HG03103 (cell line): ENCODE measurements at regions not wholly inside any gene's neighbourhood (a gene's known extent, or its start where the extent isn't known, plus 50 kb on each side); places are given as distances from the start of the nearest gene placed in this dataset.

ENCODE experiments used
- ATAC-seq: cut with Tn5 transposase; IDR thresholded peaks from one replicate; pipeline ENCODE4 v1.9.1; 2021; ENCODE audit warnings: low read depth; ENCODE audit not compliant: unreplicated experiment

GRCh38 chr2:160989778-160990177 is 170.4 kb upstream of the TANK start:
- no peak for ATAC-seq

GRCh38 chr2:160993654-160994061 is 166.6 kb upstream of the TANK start:
- no peak for ATAC-seq

- peak; percentile 96 for ATAC-seq
Measured at GRCh38 chr2:160994141-160995002, 165.9 kb upstream of the TANK start.

DNA sequence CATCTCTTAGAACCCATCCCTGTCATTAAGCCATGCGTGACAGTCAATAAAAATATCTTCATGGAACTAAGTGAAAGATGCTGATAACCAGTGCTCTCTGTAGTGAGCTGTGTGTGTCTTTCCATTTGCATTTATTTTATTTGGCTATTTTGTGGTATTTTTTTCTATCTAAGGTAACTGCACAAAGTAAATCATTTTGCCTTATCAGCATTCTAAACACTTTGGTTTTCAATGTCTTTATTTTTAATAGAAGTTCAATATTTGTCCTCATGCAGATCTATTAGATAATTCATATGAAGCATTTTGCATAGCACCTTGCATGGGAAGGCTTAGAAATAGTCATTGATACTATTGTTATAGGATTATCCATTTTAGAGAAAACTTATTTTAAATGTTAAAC is 163.6 kb upstream of the TANK start:
- ATAC-seq: no peak

- no peak for ATAC-seq
Measured at GRCh38 chr2:161004379-161004778, 155.8 kb upstream of the TANK start.

DNA sequence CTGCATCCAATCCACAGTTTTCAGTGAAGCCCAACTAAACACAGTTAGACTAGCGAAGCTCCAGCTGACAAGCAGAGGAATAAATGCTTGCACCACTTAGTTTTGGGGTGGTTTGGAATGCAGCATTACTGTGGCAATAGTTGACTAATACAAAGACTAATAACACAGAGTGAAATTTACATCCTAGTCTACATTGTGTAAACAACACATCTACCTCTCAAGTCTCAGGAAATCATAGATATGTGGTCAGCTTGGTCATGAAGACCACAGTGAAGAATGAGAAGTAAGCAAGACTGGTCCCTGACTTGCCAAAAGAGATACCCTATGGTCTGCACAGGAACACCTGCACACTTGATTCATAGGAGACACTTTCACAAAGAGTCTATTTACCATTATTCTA is 155.1 kb upstream of the TANK start:
- ATAC-seq: no peak

DNA sequence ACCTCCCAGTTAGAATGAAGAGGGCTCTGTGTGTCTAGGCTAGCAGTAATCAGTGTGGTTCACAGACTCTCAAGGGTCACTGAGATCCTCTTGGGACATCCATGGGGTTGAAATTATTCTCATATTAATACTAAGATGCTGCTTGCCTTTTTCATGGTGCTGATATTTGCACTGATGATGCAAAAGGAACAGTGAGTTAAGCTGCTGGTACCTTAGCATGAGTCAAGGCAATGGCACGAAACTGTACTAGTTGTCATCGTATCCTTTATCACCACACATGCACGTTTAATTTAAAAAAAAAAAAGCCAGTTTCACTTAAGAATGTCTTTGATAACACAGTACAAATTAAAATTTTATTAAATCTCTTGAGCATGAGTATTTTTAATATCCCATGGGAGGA is 151.9 kb upstream of the TANK start:
- ATAC-seq: no peak

DNA sequence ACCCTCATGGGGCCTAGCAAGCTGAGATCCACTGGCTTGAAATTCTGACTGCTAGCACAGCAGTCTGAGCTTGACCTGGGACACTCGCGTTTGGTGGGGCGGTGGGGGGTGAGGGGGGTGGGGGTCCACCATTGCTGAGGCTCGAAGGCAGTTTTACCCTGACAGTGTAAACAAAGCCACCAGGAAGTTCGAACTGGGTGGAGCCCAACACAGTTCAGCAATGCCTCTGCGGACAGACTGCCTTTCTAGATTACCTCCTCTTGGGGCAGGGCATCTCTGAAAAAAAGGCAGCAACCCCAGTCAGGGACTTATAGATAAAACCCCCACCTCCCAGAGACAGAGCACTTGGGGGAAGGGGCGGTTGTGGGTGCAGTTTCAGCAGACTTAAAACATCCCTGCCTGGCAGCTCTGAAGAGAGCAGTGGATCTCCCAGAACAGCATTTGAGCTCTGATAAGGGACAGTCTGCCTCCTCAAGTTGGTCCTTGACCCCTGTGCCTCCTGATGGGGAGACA is 149.7 kb upstream of the TANK start:
- no peak for ATAC-seq

DNA sequence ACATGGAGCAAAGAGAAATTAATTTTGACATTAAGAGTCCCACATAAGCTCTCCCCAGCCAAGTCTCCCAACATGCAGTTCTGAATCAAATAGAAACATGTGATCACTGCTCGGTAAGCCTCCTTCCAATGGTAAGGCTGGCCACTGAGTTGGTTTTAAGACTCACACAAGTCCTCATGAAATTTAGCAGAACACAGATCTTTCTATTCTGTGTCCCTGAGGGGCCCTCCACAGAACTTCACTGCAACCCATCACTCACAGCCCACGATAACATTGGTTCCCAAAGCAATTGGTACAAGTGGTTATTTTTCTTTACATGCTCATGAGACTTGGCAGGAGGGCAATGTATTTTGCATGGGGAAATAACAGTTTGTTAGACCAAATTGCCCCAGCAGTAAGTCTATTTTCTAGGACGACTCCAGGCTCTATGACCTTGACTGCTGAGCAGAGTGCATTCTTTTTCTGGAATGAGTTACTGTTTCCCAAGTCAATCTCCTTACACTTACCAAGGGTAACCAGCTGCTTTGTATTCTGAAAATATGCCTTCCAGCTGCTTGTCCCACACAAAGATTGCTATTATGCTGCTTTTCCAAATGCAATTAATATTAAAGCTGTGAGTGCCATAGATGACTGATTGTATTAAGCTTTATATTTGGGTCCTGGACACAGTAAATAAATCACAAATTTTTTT is 142.3 kb upstream of the TANK start:
- no peak for ATAC-seq

GRCh38 chr2:161019311-161019710 is 140.9 kb upstream of the TANK start:
- ATAC-seq: no peak

- ATAC-seq: no peak
Measured at GRCh38 chr2:161020437-161020836, 139.8 kb upstream of the TANK start.

- no peak for ATAC-seq
Measured at GRCh38 chr2:161028581-161028980, 131.6 kb upstream of the TANK start.

DNA sequence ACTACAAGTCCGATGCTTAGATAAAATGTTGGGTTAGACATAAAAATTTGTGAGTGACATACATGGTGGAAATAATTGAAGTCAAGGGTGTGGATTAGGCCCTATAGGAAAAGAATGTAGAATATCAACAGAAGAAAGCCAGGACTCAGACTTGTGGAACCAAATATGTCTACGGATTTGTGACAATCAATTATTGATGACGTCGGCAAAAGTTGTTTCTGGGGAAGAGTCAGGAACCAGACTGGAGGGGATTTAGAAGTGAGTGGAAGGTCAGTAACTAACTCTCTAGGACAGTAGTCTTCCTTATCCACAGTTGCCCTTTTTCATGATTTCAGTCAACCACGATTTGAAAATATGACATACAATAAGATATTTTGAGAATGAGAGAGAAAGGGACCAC is 130.9 kb upstream of the TANK start:
- no peak for ATAC-seq

- no peak for ATAC-seq
Measured at GRCh38 chr2:161030260-161031063, 129.8 kb upstream of the TANK start.

DNA sequence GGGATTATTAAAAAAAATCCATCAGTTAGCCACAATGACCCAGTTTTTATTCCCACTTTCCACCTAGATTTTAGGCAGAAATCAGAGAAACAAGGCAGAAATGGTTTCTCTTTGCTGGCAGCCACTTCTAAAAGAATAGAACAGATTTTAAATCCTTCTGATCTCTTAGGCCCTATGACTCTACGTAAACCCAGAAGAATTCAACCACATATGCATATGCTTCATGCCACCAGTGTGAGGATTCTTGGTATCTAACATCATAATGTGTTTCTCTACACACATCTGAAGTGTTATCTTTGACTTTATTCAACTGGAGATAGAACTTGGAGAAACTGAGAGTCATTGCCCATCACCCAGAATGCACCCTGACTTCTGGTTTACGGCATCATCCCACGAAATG is 128.7 kb upstream of the TANK start:
- no peak for ATAC-seq

DNA sequence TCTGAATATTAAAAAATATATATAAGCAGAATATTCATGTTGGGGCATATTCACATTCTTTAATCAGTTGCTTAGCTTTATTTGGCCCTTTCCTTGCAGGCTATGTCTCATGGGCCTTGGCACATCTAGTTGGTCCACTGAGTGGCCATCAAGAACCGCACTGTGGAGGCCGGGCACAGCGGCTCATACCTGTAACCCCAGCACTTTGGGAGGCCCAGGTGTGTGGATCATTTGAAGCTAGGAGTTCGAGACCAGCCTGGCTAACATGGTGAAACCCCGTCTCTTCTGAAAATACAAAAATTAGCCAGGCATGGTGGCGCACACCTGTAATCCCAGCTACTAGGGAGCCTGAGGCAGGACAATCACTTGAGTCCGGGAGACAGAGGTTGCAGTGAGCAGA is 127.6 kb upstream of the TANK start:
- ATAC-seq: no peak

DNA sequence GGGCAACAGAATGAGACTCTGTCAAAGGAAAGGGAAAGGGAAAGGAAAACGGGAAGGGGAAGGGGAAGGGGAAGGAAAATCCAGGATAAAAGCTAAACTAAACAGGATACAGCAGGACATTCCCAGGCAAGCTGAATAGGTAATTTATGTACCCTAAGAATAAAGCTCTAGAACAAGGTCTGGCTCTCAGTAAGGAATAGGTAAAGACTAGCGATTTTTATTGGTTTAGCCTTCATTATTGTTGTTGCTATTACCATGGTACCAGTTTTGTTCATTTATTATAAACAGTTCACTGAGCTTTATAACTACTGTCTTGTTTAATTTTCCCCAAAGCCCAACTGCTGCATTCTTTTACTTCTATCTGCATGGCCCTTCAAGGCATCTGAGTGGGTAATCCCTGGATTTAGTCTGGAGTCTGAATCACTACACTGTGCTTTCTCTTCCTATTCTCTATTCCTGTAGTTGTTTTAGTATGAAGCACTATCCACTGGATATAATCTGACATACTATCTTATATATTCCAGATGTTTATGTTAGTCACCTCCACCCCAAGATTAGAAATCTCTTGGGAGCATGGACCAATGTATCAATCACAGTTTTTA is 127.1 kb upstream of the TANK start:
- no peak for ATAC-seq

DNA sequence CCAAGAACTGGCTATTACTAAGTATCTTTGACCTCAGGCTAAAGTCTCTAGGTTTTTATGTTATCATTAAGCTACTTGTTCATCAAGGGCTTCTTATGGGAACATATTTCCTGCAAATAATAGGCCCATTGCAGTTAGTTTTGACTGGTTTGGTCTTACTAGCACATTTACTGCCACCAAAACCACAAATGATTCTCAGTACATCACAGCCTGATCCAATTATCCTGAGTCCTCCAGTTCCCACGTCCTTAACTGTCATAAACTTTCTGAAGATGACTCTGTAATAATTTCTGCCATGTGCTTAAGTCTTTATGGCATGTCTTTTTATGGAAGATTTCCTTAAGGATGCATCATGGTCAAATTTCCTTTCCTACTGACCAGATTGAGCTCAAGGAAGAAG is 123.3 kb upstream of the TANK start:
- ATAC-seq: no peak

DNA sequence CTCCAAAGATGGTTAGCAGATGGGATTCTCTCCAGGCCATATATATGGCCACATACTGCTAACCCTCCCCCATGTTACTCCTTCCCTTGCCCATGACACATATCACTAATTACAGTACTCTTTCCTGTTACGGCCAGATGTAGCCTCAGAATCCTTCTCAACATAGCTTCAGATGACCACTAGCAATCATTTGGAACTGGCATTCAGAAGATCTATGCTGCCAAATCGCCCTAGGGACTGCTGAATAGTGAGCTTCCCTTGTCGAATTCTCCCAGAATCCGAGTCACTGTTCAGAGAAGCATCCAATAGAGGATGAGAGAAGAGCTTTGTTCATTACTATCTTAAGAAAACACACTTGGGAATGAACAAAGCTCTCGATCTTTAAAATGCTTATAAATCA is 121.2 kb upstream of the TANK start:
- ATAC-seq: no peak

DNA sequence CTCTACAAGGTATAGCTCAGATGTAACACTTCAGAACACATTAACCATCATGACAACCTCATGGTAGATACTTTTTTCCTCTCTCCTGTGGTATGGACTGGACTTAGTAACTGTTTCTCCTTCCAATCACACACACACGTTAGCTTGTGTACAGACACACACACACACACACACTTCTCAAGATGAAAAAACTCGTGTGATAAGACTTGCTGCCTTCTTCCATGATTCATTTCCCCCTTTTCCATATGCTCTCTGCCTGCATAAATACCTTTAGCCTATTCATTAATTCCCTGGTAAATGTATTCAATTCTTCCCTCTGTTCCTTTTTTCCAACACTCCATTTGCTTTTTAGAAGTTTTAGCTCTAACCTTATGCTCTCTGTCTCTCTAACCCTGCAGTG is 118.9 kb upstream of the TANK start:
- no peak for ATAC-seq
